GM12878 (cell line): ENCODE measurements at regions not wholly inside any gene's neighbourhood (a gene's known extent, or its start where the extent isn't known, plus 50 kb on each side); places are given as distances from the start of the nearest gene placed in this dataset.
A peak's percentile ranks its signal among the peaks of the same experiment; 100 is the strongest.

Experiments used
- ATAC-seq: fragments of 200-7000 bp; cut with Tn5 transposase; 3 replicates; pipeline ENCODE4 v1.9.1; 2020; ENCODE audit warnings: mild to moderate bottlenecking, moderate library complexity
- BruUV-seq: library from RNA; stranded (reverse); fragments of 400-500 nt; replicated peaks from 2 replicates; lab custom pipeline; 2021; lab: Mats Ljungman, UMichigan
- CTCF ChIA-PET: fragments of 300-600 bp; sonication (Branson Sonifier 250); formaldehyde crosslinking; extraction: SDS; loops from one replicate; lab custom pipeline; 2021; ENCODE audit warnings: inconsistent platforms; lab: Yijun Ruan, JAX
- POLR2A ChIA-PET: fragments of 350-600 bp; formaldehyde crosslinking; extraction: SDS; loops from one replicate; lab custom pipeline; 2021; ENCODE audit warnings: inconsistent platforms; lab: Charles Lee
- RAD21 ChIA-PET: fragments of 300-600 bp; sonication (Branson Sonifier 250); formaldehyde crosslinking; loops from one replicate; lab custom pipeline; 2023; ENCODE audit warnings: antibody characterized with exemption; ENCODE audit not compliant: unreplicated experiment; lab: Charles Lee
- SMC1A ChIA-PET: fragments of 300-600 bp; sonication (Branson Sonifier 250); formaldehyde crosslinking; loops from one replicate; lab custom pipeline; 2023; ENCODE audit not compliant: unreplicated experiment, uncharacterized antibody; lab: Charles Lee
- DNase-seq: peaks from one replicate; pipeline ENCODE4 v3.0.0-alpha.2; 2011; ENCODE audit warnings: low read depth, low spot score
- FAIRE-seq: peaks from 3 replicates; lab custom pipeline; 2011; peaks lifted over from hg19 to GRCh38; lab: Jason Lieb, UNC
- H2AFZ ChIP-seq: 2 replicates; pipeline ENCODE4 v1.6.0; 2011; ENCODE audit warnings: low read depth, low read length, control low read depth; ENCODE audit not compliant: control insufficient read depth
- H3K27ac ChIP-seq: 2 replicates; pipeline ENCODE4 v1.5.1; 2011; ENCODE audit warnings: control low read depth; ENCODE audit not compliant: control insufficient read depth, insufficient read depth
- H3K27me3 ChIP-seq, 2 experiments: replicated peaks in 1 of 2; 2 replicates each; pipeline versions ENCODE4 v1.6.0 to v1.6.1; 2011; ENCODE audit warnings: low read length in 1 of 2; ENCODE audit not compliant: control insufficient read depth in 2 of 2, insufficient read depth in 2 of 2
- H3K36me3 ChIP-seq, 2 experiments: 2 replicates each; pipeline ENCODE4 v1.5.1; 2011; ENCODE audit warnings: low read length in 1 of 2; ENCODE audit not compliant: control insufficient read depth in 2 of 2, insufficient read depth in 2 of 2
- H3K4me1 ChIP-seq: 2 replicates; pipeline ENCODE4 v1.6.1; 2011; ENCODE audit warnings: mild to moderate bottlenecking, low read length, moderate library complexity, mixed read lengths; ENCODE audit not compliant: control insufficient read depth, insufficient read depth
- H3K4me2 ChIP-seq: 2 replicates; pipeline ENCODE4 v1.6.0; 2011; ENCODE audit warnings: control low read depth; ENCODE audit not compliant: control insufficient read depth, insufficient read depth
- H3K4me3 ChIP-seq: fragments of 200-600 bp; sonication (generic); 2 replicates; pipeline ENCODE4 v1.5.1; 2016
- H3K79me2 ChIP-seq: 2 replicates; pipeline ENCODE4 v1.6.0; 2011; ENCODE audit warnings: low read length; ENCODE audit not compliant: control insufficient read depth, insufficient read depth
- H3K9ac ChIP-seq: 2 replicates; pipeline ENCODE4 v1.8.0; 2011; ENCODE audit warnings: low read length, control low read depth, mixed read lengths; ENCODE audit not compliant: control insufficient read depth, insufficient read depth
- H3K9me3 ChIP-seq: replicated peaks from 3 replicates; pipeline ENCODE4 v1.5.1; 2011; ENCODE audit warnings: mild to moderate bottlenecking, low read length; ENCODE audit not compliant: control insufficient read depth, insufficient read depth
- H4K20me1 ChIP-seq: 2 replicates; pipeline ENCODE4 v1.6.0; 2011; ENCODE audit not compliant: control insufficient read depth, insufficient read depth
- BHLHE40 ChIP-seq, 2 experiments: fragments of 450-650 bp in 1 of 2; IDR thresholded peaks; 2 replicates each; pipeline ENCODE4 v1.6.1; 2011 to 2017; ENCODE audit warnings: low read depth in 2 of 2, borderline replicate concordance in 1 of 2, improper control_type of control experiment in 1 of 2, low read length in 1 of 2, mild to moderate bottlenecking in 1 of 2
- RAD21 ChIP-seq: IDR thresholded peaks from 2 replicates; pipeline ENCODE4 v1.6.1; 2011; ENCODE audit warnings: mild to moderate bottlenecking, low read depth, low read length, moderate library complexity; ENCODE audit not compliant: insufficient read depth
- RUNX3 ChIP-seq: IDR thresholded peaks from 2 replicates; pipeline ENCODE4 v1.6.1; 2012; ENCODE audit warnings: low read length, inconsistent platforms
- SIN3A ChIP-seq: IDR thresholded peaks from 2 replicates; pipeline ENCODE4 v1.6.1; 2012; ENCODE audit warnings: low read depth, low read length, improper control_type of control experiment
- SMC3 ChIP-seq: IDR thresholded peaks from 2 replicates; pipeline ENCODE4 v1.6.1; 2011; ENCODE audit warnings: low read length, improper control_type of control experiment, borderline replicate concordance
- ZNF622 ChIP-seq: fragments of 450-650 bp; IDR thresholded peaks from 2 replicates; pipeline ENCODE4 v1.6.1; 2017; ENCODE audit warnings: mild to moderate bottlenecking, inconsistent platforms
- WGBS: methylation state at CpG from one replicate; pipeline ENCODE4 v1.1.6; 2016; ENCODE audit warnings: low lambda C conversion rate; ENCODE audit not compliant: insufficient replicate concordance, insufficient coverage; ENCODE audit errors: missing lambda C conversion rate; 5-methylcytosine and 5-hydroxymethylcytosine counted together
- in situ Hi-C: fragments of 300-500 bp; cut with MboI; formaldehyde crosslinking; loops from 9 replicates; pipeline ENCODE4 v1.14.3; 2018; ENCODE audit warnings: mixed read lengths
- intact Hi-C: fragments of 100-400 bp; cut with micrococcal nuclease; formaldehyde crosslinking; loops from one replicate; pipeline ENCODE4 v1.14.2; 2022; ENCODE audit not compliant: unreplicated experiment
- TF ChIP-seq, protein P1 (sequence below), 3 experiments: IDR thresholded peaks in 2 of 3; conservative IDR thresholded peaks in 1 of 3; 2 replicates each; pipeline ENCODE4 v1.5.1; 2011; ENCODE audit warnings: low read depth in 3 of 3, low read length in 3 of 3, mild to moderate bottlenecking in 3 of 3, control low read depth in 2 of 3, moderate library complexity in 2 of 3, inconsistent platforms in 1 of 3, mixed read lengths in 1 of 3; ENCODE audit not compliant: control insufficient read depth in 2 of 3, insufficient read depth in 1 of 3; ENCODE audit errors: extremely low read depth in 1 of 3

- SMC1A ChIA-PET, result interaction anchor here (0.9 to 1.4 kb wide), 3 partner anchors 12 to 177 kb away, joined by 3 to 6 read pairs (median 3); no protein-coding TSS in a partner anchor
- Histone ChIP-seq H3K36me3 (no peaks in the 10 kb centered on the region), H3K27ac (no peak overlapping the region), H3K27me3 (peaks cover 2 to 3% of the 10 kb centered on the region in 2 experiments; a peak in 2 of 4 replicates), H2AFZ (no peak overlapping the region), H3K9me3 (no peaks in the 10 kb centered on the region), H3K4me2 (no peak overlapping the region), H3K4me3 (no peak overlapping the region), H4K20me1 (no peaks in the 10 kb centered on the region), H3K4me1 (no peaks in the 10 kb centered on the region), H3K9ac (no peak overlapping the region), H3K79me2 (no peaks in the 10 kb centered on the region)
- FAIRE-seq (peak; percentile 76), DNase-seq (no peak), ATAC-seq (peak; percentile 85)
- POLR2A ChIA-PET, result no interaction called here
- CTCF ChIA-PET, result interaction anchor here (0.8 to 2.5 kb wide), 3 partner anchors 9 to 178 kb away, joined by 3 to 26 read pairs (median 3); no protein-coding TSS in a partner anchor
- intact Hi-C loops (loop anchor here (1.0 kb wide), 1 partner anchor 177 kb away; no protein-coding TSS in a partner anchor), in situ Hi-C loops (no loop called here)
- 3% methylated on average over 11 of the region's 11 CpGs for WGBS
- no TSS peak for BruUV-seq
- TF ChIP-seq SIN3A, result no peak
- peak; percentile 72 for TF ChIP-seq SMC3
- TF ChIP-seq RAD21, result peak; percentile 54
- TF ChIP-seq RUNX3, result peak; percentile 37
- no peak for TF ChIP-seq ZNF622
- TF ChIP-seq, protein P1, sequence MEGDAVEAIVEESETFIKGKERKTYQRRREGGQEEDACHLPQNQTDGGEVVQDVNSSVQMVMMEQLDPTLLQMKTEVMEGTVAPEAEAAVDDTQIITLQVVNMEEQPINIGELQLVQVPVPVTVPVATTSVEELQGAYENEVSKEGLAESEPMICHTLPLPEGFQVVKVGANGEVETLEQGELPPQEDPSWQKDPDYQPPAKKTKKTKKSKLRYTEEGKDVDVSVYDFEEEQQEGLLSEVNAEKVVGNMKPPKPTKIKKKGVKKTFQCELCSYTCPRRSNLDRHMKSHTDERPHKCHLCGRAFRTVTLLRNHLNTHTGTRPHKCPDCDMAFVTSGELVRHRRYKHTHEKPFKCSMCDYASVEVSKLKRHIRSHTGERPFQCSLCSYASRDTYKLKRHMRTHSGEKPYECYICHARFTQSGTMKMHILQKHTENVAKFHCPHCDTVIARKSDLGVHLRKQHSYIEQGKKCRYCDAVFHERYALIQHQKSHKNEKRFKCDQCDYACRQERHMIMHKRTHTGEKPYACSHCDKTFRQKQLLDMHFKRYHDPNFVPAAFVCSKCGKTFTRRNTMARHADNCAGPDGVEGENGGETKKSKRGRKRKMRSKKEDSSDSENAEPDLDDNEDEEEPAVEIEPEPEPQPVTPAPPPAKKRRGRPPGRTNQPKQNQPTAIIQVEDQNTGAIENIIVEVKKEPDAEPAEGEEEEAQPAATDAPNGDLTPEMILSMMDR (IDR thresholded peaks at IDR 0.05 in 2 of 3, conservative IDR thresholded peaks at IDR 0.05 in 1 of 3; ENCODE audit: control insufficient read depth in 2 of 3, extremely low read depth in 1 of 3, insufficient read depth in 1 of 3, low read depth in 3 of 3, low read length in 3 of 3), result peak; percentile 69 to 71 (median 70)
- 0 out of 4 replicates have a peak, but pooled peaks of 1 of the 2 experiments have one; percentile 17 for TF ChIP-seq BHLHE40 (IDR thresholded peaks at IDR 0.05; ENCODE audit: borderline replicate concordance in 1 of 2, low read depth in 2 of 2, low read length in 1 of 2)
- RAD21 ChIA-PET, result interaction anchor here (1.7 kb wide), 1 partner anchor 177 kb away, joined by 7 read pairs; no protein-coding TSS in a partner anchor
Observed at GRCh38 chr2:105545730-105546627, 147.1 kb upstream of the FHL2 start.
